ENCODE measurements at regions not wholly inside any gene's neighbourhood (a gene's known extent, or its start where the extent isn't known, plus 50 kb on each side); places are given as distances from the start of the nearest gene placed in this dataset.

GRCh38 chr4:71669291-71669690 lies 114.6 kb downstream of the GC start:
- TF ChIP-seq YY1 (tag by site-specific recombination; IDR thresholded peaks at IDR 0.05) (no peak), KLF17 (tag by site-specific recombination; IDR thresholded peaks at IDR 0.05) (no peak), ZNF140 (tag by site-specific recombination; IDR thresholded peaks at IDR 0.05) (no peak), CTCF (tag by site-specific recombination; IDR thresholded peaks at IDR 0.05) (no peak), ZNF701 (tag by site-specific recombination; IDR thresholded peaks at IDR 0.05) (no peak), ZNF211 (tag by site-specific recombination; IDR thresholded peaks at IDR 0.05; ENCODE audit: low read depth) (no peak), ZNF121 (tag by site-specific recombination; IDR thresholded peaks at IDR 0.05) (no peak)

Data from HEK293 (cell line).